PC-3 (cell line): ENCODE measurements at regions not wholly inside any gene's neighbourhood (a gene's known extent, or its start where the extent isn't known, plus 50 kb on each side); places are given as distances from the start of the nearest gene placed in this dataset.
A peak's percentile ranks its signal among the peaks of the same experiment; 100 is the strongest.

Source experiments
- ATAC-seq: fragments of 200-7000 bp; cut with Tn5 transposase; 2 replicates; pipeline ENCODE4 v1.9.1; 2020; ENCODE audit warnings: mild to moderate bottlenecking, moderate library complexity
- BruUV-seq: library from RNA; stranded (reverse); fragments of 400-500 nt; replicated peaks from 2 replicates; lab custom pipeline; 2021; lab: Mats Ljungman, UMichigan
- CTCF ChIA-PET: fragments of 300-600 bp; sonication (Branson Sonifier 250); formaldehyde crosslinking; loops from one replicate; lab custom pipeline; 2022; ENCODE audit warnings: antibody characterized with exemption; lab: Charles Lee
- POLR2A ChIA-PET: fragments of 300-600 bp; sonication (Branson Sonifier 250); formaldehyde crosslinking; loops from one replicate; lab custom pipeline; 2022; ENCODE audit warnings: antibody characterized with exemption; ENCODE audit not compliant: unreplicated experiment; lab: Charles Lee
- DNase-seq: peaks from one replicate; pipeline ENCODE4 v3.0.0-alpha.2; 2015
- H2AFZ ChIP-seq: fragments of 300-600 bp; sonication (generic); 2 replicates; pipeline ENCODE4 v1.6.0; 2016; ENCODE audit warnings: antibody characterized with exemption, low read length
- H3F3A ChIP-seq: fragments of 300-600 bp; sonication (generic); one replicate; pipeline ENCODE4 v1.6.0; 2017; ENCODE audit warnings: antibody characterized with exemption, low read length, control low read depth, mild to moderate bottlenecking; ENCODE audit not compliant: unreplicated experiment
- H3K27ac ChIP-seq: fragments of 300-600 bp; sonication (generic); 2 replicates; pipeline ENCODE4 v1.5.1; 2016; ENCODE audit warnings: mild to moderate bottlenecking, low read length
- H3K27me3 ChIP-seq: fragments of 300-600 bp; sonication (generic); 2 replicates; pipeline ENCODE4 v1.6.1; 2016; ENCODE audit warnings: low read length, mixed read lengths
- H3K36me3 ChIP-seq: fragments of 300-600 bp; sonication (generic); 2 replicates; pipeline ENCODE4 v1.6.1; 2016; ENCODE audit warnings: low read depth, mixed run types, low read length, mixed read lengths
- H3K4me1 ChIP-seq: fragments of 300-600 bp; sonication (generic); 2 replicates; pipeline ENCODE4 v1.5.1; 2016; ENCODE audit warnings: low read length; ENCODE audit not compliant: insufficient read depth
- H3K4me2 ChIP-seq: fragments of 300-600 bp; sonication (generic); 2 replicates; pipeline ENCODE4 v1.6.0; 2016; ENCODE audit warnings: low read length
- H3K4me3 ChIP-seq: fragments of 300-600 bp; sonication (generic); 2 replicates; pipeline ENCODE4 v1.5.1; 2016; ENCODE audit warnings: mild to moderate bottlenecking, low read length, mixed read lengths
- H3K79me2 ChIP-seq: fragments of 300-600 bp; sonication (generic); 2 replicates; pipeline ENCODE4 v1.6.1; 2017; ENCODE audit warnings: low read length, mixed read lengths
- H3K9ac ChIP-seq: fragments of 300-600 bp; sonication (generic); 2 replicates; pipeline ENCODE4 v1.6.0; 2016; ENCODE audit warnings: mild to moderate bottlenecking, low read length
- H3K9me2 ChIP-seq: fragments of 300-600 bp; sonication (generic); replicated peaks from 2 replicates; pipeline ENCODE4 v1.6.1; 2016; ENCODE audit warnings: mixed run types, low read length, mixed read lengths
- H3K9me3 ChIP-seq: fragments of 300-600 bp; sonication (generic); 2 replicates; pipeline ENCODE4 v1.6.1; 2016; ENCODE audit warnings: low read length, mixed read lengths
- H4K20me1 ChIP-seq: fragments of 300-600 bp; sonication (generic); 2 replicates; pipeline ENCODE4 v1.6.1; 2016; ENCODE audit warnings: low read length, mixed read lengths
- EZH2 ChIP-seq: fragments of 300-600 bp; sonication (generic); IDR thresholded peaks from one replicate; pipeline ENCODE4 v1.6.1; 2017; ENCODE audit warnings: antibody characterized with exemption, mild to moderate bottlenecking, low read length; ENCODE audit not compliant: unreplicated experiment
- EZH2phosphoT487 ChIP-seq: fragments of 300-600 bp; sonication (generic); IDR thresholded peaks from 2 replicates; pipeline ENCODE4 v1.6.1; 2018; ENCODE audit warnings: mild to moderate bottlenecking, antibody characterized with exemption, low read length, borderline replicate concordance
- intact Hi-C: fragments of 100-400 bp; cut with micrococcal nuclease; formaldehyde crosslinking; loops from 2 replicates; pipeline ENCODE4 v1.9.0; 2023
- TF ChIP-seq, protein P1 (sequence below): fragments of 300-600 bp; sonication (generic); conservative IDR thresholded peaks from 2 replicates; pipeline ENCODE4 v1.5.1; 2017; ENCODE audit warnings: antibody characterized with exemption, low read depth, mild to moderate bottlenecking, low read length

DNA sequence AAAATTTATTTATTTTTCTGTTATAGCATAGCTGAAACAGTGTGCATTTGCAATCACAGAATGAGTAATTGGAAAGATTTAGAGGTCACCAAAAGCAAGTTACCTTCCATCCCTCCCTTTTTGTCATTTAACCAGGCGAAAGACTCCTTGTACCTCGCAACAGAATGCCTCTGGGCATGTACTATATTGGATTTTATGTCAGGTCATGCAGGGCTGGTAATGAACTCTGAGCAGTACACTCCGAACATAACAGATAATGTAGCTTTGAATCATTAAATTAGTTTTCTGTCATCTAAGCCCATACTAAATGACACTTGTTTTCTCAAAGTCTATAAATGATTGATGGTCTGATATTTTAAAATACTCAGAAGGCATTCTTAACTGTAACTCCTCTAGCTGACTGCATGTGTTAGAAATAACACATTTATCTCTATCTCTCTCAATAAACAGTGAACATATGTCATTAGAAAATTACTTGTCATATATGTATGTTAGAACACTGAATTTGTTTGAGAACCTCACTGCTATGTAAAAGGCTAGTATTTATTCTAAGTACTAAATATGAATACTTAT lies 541.2 kb downstream of the CDH10 start:
- H3K4me1 ChIP-seq: no peaks in the 10 kb centered on the region
- no peak overlapping the region for H3K27ac ChIP-seq
- intact Hi-C loops: no loop called here
- H3K36me3 ChIP-seq: no peaks in the 10 kb centered on the region
- ChIA-PET CTCF (no interaction called here), POLR2A (no interaction called here)
- ATAC-seq (no peak), DNase-seq (no peak)
- no peak for TF ChIP-seq EZH2
- no peak for TF ChIP-seq EZH2phosphoT487
- TF ChIP-seq, protein P1, sequence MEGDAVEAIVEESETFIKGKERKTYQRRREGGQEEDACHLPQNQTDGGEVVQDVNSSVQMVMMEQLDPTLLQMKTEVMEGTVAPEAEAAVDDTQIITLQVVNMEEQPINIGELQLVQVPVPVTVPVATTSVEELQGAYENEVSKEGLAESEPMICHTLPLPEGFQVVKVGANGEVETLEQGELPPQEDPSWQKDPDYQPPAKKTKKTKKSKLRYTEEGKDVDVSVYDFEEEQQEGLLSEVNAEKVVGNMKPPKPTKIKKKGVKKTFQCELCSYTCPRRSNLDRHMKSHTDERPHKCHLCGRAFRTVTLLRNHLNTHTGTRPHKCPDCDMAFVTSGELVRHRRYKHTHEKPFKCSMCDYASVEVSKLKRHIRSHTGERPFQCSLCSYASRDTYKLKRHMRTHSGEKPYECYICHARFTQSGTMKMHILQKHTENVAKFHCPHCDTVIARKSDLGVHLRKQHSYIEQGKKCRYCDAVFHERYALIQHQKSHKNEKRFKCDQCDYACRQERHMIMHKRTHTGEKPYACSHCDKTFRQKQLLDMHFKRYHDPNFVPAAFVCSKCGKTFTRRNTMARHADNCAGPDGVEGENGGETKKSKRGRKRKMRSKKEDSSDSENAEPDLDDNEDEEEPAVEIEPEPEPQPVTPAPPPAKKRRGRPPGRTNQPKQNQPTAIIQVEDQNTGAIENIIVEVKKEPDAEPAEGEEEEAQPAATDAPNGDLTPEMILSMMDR: no peak
- H3F3A ChIP-seq: no peaks in the 10 kb centered on the region
- H3K9me2 ChIP-seq: no peaks in the 10 kb centered on the region
- H3K9me3 ChIP-seq: no peaks in the 10 kb centered on the region
- BruUV-seq: no TSS peak
- H4K20me1 ChIP-seq: no peaks in the 10 kb centered on the region
- no peak overlapping the region for H2AFZ ChIP-seq
- no peak overlapping the region for H3K4me3 ChIP-seq
- no peaks in the 10 kb centered on the region for H3K27me3 ChIP-seq
- H3K9ac ChIP-seq: no peak overlapping the region
- H3K79me2 ChIP-seq: no peaks in the 10 kb centered on the region
- H3K4me2 ChIP-seq: no peak overlapping the region

DNA sequence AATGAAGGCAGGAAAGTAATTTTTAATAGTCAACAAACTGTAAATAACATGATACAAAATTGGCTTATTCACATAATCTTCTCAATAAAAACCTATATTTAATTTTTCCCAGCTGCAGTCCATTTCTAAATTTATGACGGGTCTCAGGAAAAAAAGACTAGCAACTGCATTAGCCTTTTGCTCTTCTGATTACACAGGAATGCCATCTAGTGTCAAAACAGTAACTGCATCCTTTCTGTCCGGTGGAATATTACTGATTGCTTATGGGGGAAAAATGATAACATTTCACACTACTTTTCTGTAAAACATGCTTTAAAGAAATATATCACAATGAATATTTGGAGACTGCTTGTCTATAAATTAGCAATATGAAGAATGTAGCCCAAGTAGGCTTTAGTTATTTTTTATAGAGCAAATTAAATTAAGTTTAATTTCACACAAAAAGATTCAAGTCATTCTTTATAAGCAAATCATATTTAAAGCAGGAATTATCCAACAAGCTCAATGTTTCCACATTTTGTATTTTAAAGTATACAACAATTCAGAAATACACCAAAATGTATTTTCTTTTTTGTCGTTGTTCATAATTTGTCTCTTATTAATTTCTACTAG lies 534.7 kb downstream of the CDH10 start:
- intact Hi-C loops: loop anchor here (1.0 kb wide), 2 partner anchors 105 to 289 kb away; no protein-coding TSS in a partner anchor
- no peaks in the 10 kb centered on the region for H4K20me1 ChIP-seq
- H3K27me3 ChIP-seq: no peaks in the 10 kb centered on the region
- H3K36me3 ChIP-seq: no peaks in the 10 kb centered on the region
- H3K9ac ChIP-seq: 0 out of 2 replicates have a peak overlapping the region, but pooled peaks have one; percentile 3
- peak; percentile 56; the same call in 1 of the 2 replicates for ATAC-seq
- no peaks in the 10 kb centered on the region for H3F3A ChIP-seq
- no peak overlapping the region for H3K4me3 ChIP-seq
- TF ChIP-seq EZH2phosphoT487 (no peak), EZH2 (no peak)
- TF ChIP-seq, protein P1: peak; percentile 94
- H3K9me2 ChIP-seq: no peaks in the 10 kb centered on the region
- ChIA-PET CTCF (interaction anchor here (0.6 to 1.2 kb wide), 2 partner anchors 105 to 603 kb away, joined by 3 to 12 read pairs; partner anchors contain the start of gene PRDM9), POLR2A (no interaction called here)
- no peak overlapping the region for H3K4me2 ChIP-seq
- H3K27ac ChIP-seq: no peak overlapping the region
- no peaks in the 10 kb centered on the region for H3K9me3 ChIP-seq
- H3K79me2 ChIP-seq: no peaks in the 10 kb centered on the region
- no peaks in the 10 kb centered on the region for H3K4me1 ChIP-seq
- H2AFZ ChIP-seq: no peak overlapping the region
- BruUV-seq: no TSS peak
- peak; percentile 72 for DNase-seq

DNA sequence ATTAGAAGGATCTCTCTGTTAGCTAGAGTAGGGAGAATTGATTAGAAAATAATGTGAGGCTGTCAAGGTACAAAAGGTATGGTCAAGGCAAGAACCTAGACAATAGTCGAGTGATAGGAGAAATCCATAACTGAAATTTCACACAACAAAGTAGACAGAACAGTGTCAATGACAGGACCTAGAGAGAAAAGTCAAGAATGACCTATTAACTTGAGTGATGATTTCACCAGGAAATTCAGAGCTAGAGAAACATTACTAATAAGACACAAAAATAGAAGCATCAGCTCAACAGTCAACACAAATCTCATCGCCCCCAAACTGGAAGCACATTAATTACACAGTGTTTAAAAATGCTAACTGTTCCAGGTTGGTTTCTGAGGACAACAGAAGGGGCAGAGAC lies 532.4 kb downstream of the CDH10 start:
- H2AFZ ChIP-seq: no peak overlapping the region
- ATAC-seq (no peak), DNase-seq (no peak)
- no TSS peak for BruUV-seq
- H3K27ac ChIP-seq: no peak overlapping the region
- ChIA-PET POLR2A (no interaction called here), CTCF (interaction anchor here (0.6 to 1.0 kb wide), 2 partner anchors 107 to 299 kb away, joined by 3 to 4 read pairs; no protein-coding TSS in a partner anchor)
- TF ChIP-seq, protein P1: no peak
- TF ChIP-seq EZH2phosphoT487 (no peak), EZH2 (no peak)
- H3K79me2 ChIP-seq: no peaks in the 10 kb centered on the region
- intact Hi-C loops: no loop called here
- no peak overlapping the region for H3K4me3 ChIP-seq
- no peaks in the 10 kb centered on the region for H3K27me3 ChIP-seq
- no peaks in the 10 kb centered on the region for H3K9me2 ChIP-seq
- H3K4me2 ChIP-seq: no peak overlapping the region
- no peaks in the 10 kb centered on the region for H3K9me3 ChIP-seq
- no peaks in the 10 kb centered on the region for H4K20me1 ChIP-seq
- H3K4me1 ChIP-seq: no peaks in the 10 kb centered on the region
- no peaks in the 10 kb centered on the region for H3K36me3 ChIP-seq
- H3K9ac ChIP-seq: no peak overlapping the region
- no peaks in the 10 kb centered on the region for H3F3A ChIP-seq
